ENCODE measurements at regions not wholly inside any gene's neighbourhood (a gene's known extent, or its start where the extent isn't known, plus 50 kb on each side); places are given as distances from the start of the nearest gene placed in this dataset.
A peak's percentile ranks its signal among the peaks of the same experiment; 100 is the strongest.

GRCh38 chr5:66307647-66308241 is 163.6 kb downstream of the SREK1 start:
- Histone ChIP-seq H3K79me2 (ENCODE audit: insufficient read depth, low read length) (no peaks in the 10 kb centered on the region), H3K4me1 (ENCODE audit: insufficient read depth, low read length) (no peaks in the 10 kb centered on the region), H2BK15ac (ENCODE audit: low read depth, low read length) (no peak overlapping the region), H3T11ph (ENCODE audit: low read length) (no peak overlapping the region), H4K20me1 (ENCODE audit: control insufficient read depth, insufficient read depth, insufficient read length) (no peaks in the 10 kb centered on the region), H2BK120ac (ENCODE audit: low read depth, low read length, poor library complexity, severe bottlenecking) (no peak overlapping the region), H2BK20ac (ENCODE audit: low read depth, low read length, poor library complexity, severe bottlenecking) (no peak overlapping the region), H3K27ac (ENCODE audit: insufficient read length, low read depth, low read length) (no peak overlapping the region), H4K8ac (replicated peaks; ENCODE audit: insufficient read length, low read depth, low read length) (no peak overlapping the region), H2AFZ (ENCODE audit: low read length) (no peak overlapping the region), H2AK5ac (ENCODE audit: insufficient read length, low read length) (no peak overlapping the region), H3K18ac (ENCODE audit: insufficient read length, low read depth, low read length) (no peak overlapping the region), H3K23me2 (ENCODE audit: insufficient read length, low read depth, low read length, poor library complexity, severe bottlenecking) (no peaks in the 10 kb centered on the region), H4K5ac (ENCODE audit: insufficient read length, low read depth, low read length) (no peak overlapping the region), H3K79me1 (ENCODE audit: insufficient read depth, low read depth, low read length, poor library complexity, severe bottlenecking) (no peaks in the 10 kb centered on the region), H3K14ac (ENCODE audit: insufficient read depth, low read length) (no peak overlapping the region), H2BK5ac (ENCODE audit: insufficient read length, low read length) (no peak overlapping the region), H3K27me3 (ENCODE audit: insufficient read depth, low read length) (no peaks in the 10 kb centered on the region), H3K9ac (ENCODE audit: extremely low read depth, insufficient read length, low read length) (no peak overlapping the region), H2BK12ac (ENCODE audit: insufficient read length, low read depth, low read length) (no peak overlapping the region), H3K23ac (ENCODE audit: insufficient read length, low read depth, low read length) (no peak overlapping the region), H3K56ac (ENCODE audit: insufficient read length, low read depth, low read length) (no peak overlapping the region), H3K4me2 (ENCODE audit: insufficient read depth, insufficient read length, low read length) (no peak overlapping the region), H4K91ac (ENCODE audit: insufficient read length, low read depth, low read length) (no peak overlapping the region), H3K9me3 (ENCODE audit: control insufficient read depth, low read depth, low read length) (no peaks in the 10 kb centered on the region), H3K4ac (ENCODE audit: low read depth, low read length) (no peak overlapping the region)
- H3K4me1 Mint-ChIP-seq, result peaks cover 3 to 10% of the 10 kb centered on the region in 2 experiments
- DNase-seq, result no peak
- WGBS (ENCODE audit: extremely low coverage, insufficient read length, low lambda C conversion rate), result no CpG with 5 or more reads among the region's 6 CpGs
- H3K27me3 Mint-ChIP-seq (ENCODE audit: low read depth), result peaks cover 7% of the 10 kb centered on the region
- H3K9me3 Mint-ChIP-seq, result peaks cover 11 to 15% of the 10 kb centered on the region in 2 experiments; a peak in 4 of 5 replicates
- no peak overlapping the region; a peak in 1 of 7 replicates for H3K27ac Mint-ChIP-seq
- H3K4me3 Mint-ChIP-seq, result no peak overlapping the region
- H3K36me3 Mint-ChIP-seq (ENCODE audit: insufficient read depth in 1 of 3, low read depth in 3 of 3), result peaks cover 3 to 4% (median 4%) of the 10 kb centered on the region in 3 experiments; a peak in 4 of 7 replicates
- TF ChIP-seq, protein P1, sequence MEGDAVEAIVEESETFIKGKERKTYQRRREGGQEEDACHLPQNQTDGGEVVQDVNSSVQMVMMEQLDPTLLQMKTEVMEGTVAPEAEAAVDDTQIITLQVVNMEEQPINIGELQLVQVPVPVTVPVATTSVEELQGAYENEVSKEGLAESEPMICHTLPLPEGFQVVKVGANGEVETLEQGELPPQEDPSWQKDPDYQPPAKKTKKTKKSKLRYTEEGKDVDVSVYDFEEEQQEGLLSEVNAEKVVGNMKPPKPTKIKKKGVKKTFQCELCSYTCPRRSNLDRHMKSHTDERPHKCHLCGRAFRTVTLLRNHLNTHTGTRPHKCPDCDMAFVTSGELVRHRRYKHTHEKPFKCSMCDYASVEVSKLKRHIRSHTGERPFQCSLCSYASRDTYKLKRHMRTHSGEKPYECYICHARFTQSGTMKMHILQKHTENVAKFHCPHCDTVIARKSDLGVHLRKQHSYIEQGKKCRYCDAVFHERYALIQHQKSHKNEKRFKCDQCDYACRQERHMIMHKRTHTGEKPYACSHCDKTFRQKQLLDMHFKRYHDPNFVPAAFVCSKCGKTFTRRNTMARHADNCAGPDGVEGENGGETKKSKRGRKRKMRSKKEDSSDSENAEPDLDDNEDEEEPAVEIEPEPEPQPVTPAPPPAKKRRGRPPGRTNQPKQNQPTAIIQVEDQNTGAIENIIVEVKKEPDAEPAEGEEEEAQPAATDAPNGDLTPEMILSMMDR (conservative IDR thresholded peaks at IDR 0.05), result peak; percentile 93

Measured in H9 (cell line).